Osteocyte (in vitro differentiated cells): ENCODE measurements at regions not wholly inside any gene's neighbourhood (a gene's known extent, or its start where the extent isn't known, plus 50 kb on each side); places are given as distances from the start of the nearest gene placed in this dataset.
"Not testable (repeated sequence)": the region's sequence is repeated elsewhere in the genome, so short reads cannot be mapped to it uniquely, and the experiment has no call there.

Source experiments
- DNase-seq: peaks from one replicate; pipeline ENCODE4 v3.0.0; 2021; ENCODE audit warnings: mixed read lengths; ENCODE audit not compliant: unreplicated experiment; ENCODE audit errors: extremely low spot score
- H3K27ac Mint-ChIP-seq: one replicate; pipeline ENCODE4 v1.8.0; 2021; ENCODE audit warnings: mild to moderate bottlenecking, mixed read lengths; ENCODE audit not compliant: unreplicated experiment
- H3K27me3 Mint-ChIP-seq: one replicate; pipeline ENCODE4 v1.8.0; 2021; ENCODE audit warnings: mixed read lengths; ENCODE audit not compliant: unreplicated experiment
- H3K36me3 Mint-ChIP-seq: one replicate; pipeline ENCODE4 v1.8.0; 2021; ENCODE audit warnings: mixed read lengths; ENCODE audit not compliant: unreplicated experiment
- H3K4me1 Mint-ChIP-seq: one replicate; pipeline ENCODE4 v1.8.0; 2021; ENCODE audit warnings: mixed read lengths; ENCODE audit not compliant: unreplicated experiment
- H3K4me3 Mint-ChIP-seq: one replicate; pipeline ENCODE4 v1.8.0; 2021; ENCODE audit warnings: mild to moderate bottlenecking, moderate library complexity, mixed read lengths; ENCODE audit not compliant: unreplicated experiment
- H3K9me3 Mint-ChIP-seq: one replicate; pipeline ENCODE4 v1.8.0; 2021; ENCODE audit warnings: mixed read lengths; ENCODE audit not compliant: unreplicated experiment
- TF ChIP-seq, protein P1 (sequence below): fragments of 200-600 bp; sonication (generic); IDR thresholded peaks from 2 replicates; pipeline ENCODE4 v1.5.0; 2021; ENCODE audit warnings: antibody characterized with exemption, mild to moderate bottlenecking, moderate library complexity

DNA sequence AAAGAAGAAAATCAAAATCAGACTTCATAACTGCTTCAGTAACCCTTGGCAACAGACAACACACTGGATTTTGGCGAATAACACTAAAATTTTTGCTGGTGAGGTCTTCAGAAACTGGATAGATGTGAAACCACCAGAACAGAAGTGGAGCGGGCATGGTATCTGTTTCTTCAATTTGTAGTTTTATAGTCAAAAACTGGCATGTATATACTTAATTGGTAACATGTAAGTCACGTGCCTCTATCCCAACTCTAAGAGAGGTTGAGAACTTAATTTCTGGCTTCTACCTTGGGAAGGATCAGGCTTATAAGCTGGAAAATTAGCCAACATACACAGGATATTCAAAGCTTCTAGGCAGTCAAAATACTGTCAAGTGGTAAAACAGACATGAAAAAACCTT, 172.6 kb upstream of the CHL1 start:
- Mint-ChIP-seq H3K27me3 (no peaks in the 10 kb centered on the region), H3K36me3 (no peaks in the 10 kb centered on the region), H3K27ac (no peak overlapping the region), H3K4me3 (no peak overlapping the region), H3K4me1 (no peaks in the 10 kb centered on the region), H3K9me3 (no peaks in the 10 kb centered on the region)
- no peak for DNase-seq
- TF ChIP-seq, protein P1, sequence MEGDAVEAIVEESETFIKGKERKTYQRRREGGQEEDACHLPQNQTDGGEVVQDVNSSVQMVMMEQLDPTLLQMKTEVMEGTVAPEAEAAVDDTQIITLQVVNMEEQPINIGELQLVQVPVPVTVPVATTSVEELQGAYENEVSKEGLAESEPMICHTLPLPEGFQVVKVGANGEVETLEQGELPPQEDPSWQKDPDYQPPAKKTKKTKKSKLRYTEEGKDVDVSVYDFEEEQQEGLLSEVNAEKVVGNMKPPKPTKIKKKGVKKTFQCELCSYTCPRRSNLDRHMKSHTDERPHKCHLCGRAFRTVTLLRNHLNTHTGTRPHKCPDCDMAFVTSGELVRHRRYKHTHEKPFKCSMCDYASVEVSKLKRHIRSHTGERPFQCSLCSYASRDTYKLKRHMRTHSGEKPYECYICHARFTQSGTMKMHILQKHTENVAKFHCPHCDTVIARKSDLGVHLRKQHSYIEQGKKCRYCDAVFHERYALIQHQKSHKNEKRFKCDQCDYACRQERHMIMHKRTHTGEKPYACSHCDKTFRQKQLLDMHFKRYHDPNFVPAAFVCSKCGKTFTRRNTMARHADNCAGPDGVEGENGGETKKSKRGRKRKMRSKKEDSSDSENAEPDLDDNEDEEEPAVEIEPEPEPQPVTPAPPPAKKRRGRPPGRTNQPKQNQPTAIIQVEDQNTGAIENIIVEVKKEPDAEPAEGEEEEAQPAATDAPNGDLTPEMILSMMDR, result no peak

DNA sequence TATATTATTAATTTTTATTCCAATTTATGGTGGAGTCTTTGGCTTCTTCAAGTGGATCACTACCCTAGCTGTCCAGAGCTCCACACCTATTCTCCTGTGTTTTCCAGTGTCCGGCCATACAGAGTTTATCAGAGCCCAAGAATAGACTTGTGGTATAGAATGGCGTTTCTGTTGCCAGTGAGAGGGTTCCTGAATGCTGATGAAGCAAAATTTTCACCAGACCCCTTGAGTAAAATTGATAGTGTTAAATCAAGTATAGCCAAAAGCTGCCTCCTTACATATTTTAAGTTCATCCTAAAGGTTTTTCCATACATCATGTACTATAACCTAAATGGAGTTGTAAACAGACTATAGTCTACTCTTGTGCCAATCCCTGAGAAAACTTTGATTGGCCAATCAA, 171.5 kb upstream of the CHL1 start:
- Mint-ChIP-seq H3K27me3 (no peaks in the 10 kb centered on the region), H3K27ac (no peak overlapping the region), H3K9me3 (no peaks in the 10 kb centered on the region), H3K36me3 (no peaks in the 10 kb centered on the region), H3K4me1 (no peaks in the 10 kb centered on the region), H3K4me3 (no peak overlapping the region)
- TF ChIP-seq, protein P1, result no peak
- DNase-seq, result no peak

DNA sequence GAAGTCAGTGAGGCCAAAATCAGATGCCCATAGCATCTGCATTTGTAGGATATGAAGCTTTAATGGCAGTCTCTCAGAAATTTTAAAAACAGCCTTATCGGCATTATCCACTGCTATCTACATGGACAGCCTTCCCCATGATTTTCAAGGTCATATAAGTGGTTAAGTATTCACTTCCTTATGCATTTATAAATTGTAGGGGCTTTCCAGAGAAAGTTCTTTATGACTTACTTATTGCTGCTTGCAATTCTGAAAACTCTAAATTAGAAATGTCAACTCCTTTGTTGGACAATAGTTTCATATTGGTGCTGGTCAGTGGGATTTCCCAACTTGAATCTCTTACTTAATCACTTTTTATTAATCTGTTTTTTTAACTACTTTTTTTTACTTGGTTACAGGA, 160.6 kb upstream of the CHL1 start:
- not testable (repeated sequence) for H3K4me1 Mint-ChIP-seq, DNase-seq, H3K4me3 Mint-ChIP-seq, H3K27me3 Mint-ChIP-seq, H3K27ac Mint-ChIP-seq, H3K36me3 Mint-ChIP-seq
- H3K9me3 Mint-ChIP-seq, result peaks cover 13% of the 10 kb centered on the region

DNA sequence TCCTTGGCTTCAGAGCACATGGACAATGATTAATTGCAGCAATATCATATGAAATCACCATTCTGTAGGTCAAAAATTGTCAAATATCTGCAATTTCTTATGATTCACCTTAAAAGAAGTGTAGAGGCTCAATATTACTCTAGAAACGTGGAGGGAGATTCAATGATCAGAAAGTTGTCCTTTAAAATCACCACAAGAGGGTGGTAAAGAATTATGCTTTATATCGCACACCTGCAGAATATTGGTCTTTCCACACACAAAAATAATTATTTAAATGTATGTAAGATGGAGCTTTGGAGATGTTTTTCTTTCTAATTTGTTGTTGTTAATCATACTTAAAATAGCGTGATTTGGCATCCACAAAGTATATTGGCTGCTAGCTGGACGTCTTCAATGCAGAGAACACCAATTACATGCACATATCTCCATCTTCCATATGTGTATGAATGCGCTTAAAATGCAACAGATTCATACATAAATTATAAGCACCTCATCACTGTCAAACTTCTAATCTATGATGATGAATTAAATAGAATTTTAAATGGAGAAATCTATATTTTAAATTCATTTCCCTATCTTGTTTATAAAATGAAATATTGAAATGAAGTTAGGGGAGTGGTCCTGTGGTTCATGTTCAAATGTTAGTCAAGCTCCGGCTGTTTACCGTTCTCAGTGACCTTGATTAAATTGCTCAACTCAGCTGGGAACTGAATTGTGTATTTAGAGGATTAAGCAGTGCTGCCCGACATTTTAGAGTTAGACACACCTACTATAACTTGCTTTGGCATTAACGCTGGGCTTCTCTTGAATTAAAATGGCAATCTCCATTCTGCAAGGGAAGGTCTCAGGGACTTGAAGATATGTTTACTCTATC, 153.5 kb upstream of the CHL1 start:
- H3K4me3 Mint-ChIP-seq, H3K27me3 Mint-ChIP-seq, H3K36me3 Mint-ChIP-seq, H3K9me3 Mint-ChIP-seq, DNase-seq, H3K4me1 Mint-ChIP-seq, H3K27ac Mint-ChIP-seq: not testable (repeated sequence)
- TF ChIP-seq, protein P1, result peak; percentile 22

DNA sequence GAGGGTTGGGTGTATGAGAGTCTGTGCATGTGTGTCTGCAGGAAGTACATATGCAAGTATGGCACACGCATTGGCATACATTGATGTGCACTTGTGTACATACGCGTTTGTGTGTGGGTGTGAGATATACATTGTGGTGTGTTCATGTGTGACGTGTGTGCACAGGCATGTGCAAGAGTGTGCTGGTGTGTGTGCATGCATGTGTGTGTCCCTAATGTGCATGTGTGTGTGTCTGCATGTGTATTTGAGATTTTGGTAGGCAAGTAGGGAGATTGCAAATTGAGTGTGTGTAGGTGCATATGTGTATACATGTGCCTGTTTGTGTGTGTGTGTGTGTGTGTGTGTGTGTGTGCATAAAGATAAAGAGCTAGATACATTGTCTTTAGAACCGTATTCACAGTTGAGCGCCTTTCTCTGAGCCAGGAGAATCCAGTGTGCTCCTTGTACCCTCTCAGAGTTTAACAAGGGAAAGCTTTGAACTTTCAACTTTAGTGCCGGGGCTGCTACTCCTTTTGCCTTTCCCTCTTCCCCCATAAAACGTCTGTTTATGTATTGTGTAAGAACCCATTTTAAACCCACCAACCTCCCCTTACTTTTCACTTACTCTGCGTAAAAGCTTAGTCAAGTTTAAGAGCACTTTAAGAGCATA, 152.4 kb upstream of the CHL1 start:
- H3K4me3 Mint-ChIP-seq, result no peak overlapping the region
- no peaks in the 10 kb centered on the region for H3K27me3 Mint-ChIP-seq
- H3K27ac Mint-ChIP-seq, result no peak overlapping the region
- H3K36me3 Mint-ChIP-seq, result no peaks in the 10 kb centered on the region
- DNase-seq, result no peak
- no peaks in the 10 kb centered on the region for H3K9me3 Mint-ChIP-seq
- TF ChIP-seq, protein P1, result no peak
- H3K4me1 Mint-ChIP-seq, result no peaks in the 10 kb centered on the region

DNA sequence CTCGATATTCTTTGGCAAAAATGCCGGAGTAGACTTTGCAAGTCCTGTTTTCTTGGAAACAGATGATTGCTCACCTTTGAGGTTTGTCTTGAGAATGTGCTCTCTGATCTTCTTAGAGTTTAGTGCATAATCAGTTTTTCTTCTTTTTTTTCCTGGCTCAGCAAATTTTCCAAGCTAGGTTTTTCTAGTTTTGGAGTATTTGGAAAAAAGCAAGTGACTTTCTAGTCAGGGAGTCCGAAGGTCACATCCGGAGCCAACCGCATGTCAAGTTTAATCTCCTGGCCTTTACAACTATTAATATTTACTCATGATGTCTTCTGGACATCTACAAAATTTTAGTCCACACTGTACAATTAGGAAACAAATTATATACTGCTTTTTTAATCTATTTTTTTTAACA, 151.6 kb upstream of the CHL1 start:
- not testable (repeated sequence) for H3K27ac Mint-ChIP-seq, H3K4me3 Mint-ChIP-seq, H3K4me1 Mint-ChIP-seq, DNase-seq, H3K36me3 Mint-ChIP-seq, H3K9me3 Mint-ChIP-seq, H3K27me3 Mint-ChIP-seq
